ENCODE measurements at regions not wholly inside any gene's neighbourhood (a gene's known extent, or its start where the extent isn't known, plus 50 kb on each side); places are given as distances from the start of the nearest gene placed in this dataset.

GRCh38 chr4:100799761-100800539 is 282.1 kb upstream of the EMCN start:
- Histone ChIP-seq H3K4me1 (ENCODE audit: control insufficient read depth, insufficient read depth, low read length) (no peaks in the 10 kb centered on the region), H3K27ac (ENCODE audit: extremely low read depth, low read depth, low read length) (no peak overlapping the region), H3K36me3 (ENCODE audit: control insufficient read depth in 2 of 2, insufficient read depth in 1 of 2, low read length in 2 of 2) (no peaks in the 10 kb centered on the region), H3K9me3 (ENCODE audit: control insufficient read depth, insufficient read depth, low read depth, low read length) (no peaks in the 10 kb centered on the region), H3K4me3 (ENCODE audit: low read depth, low read length) (no peak overlapping the region)
- CTCF ChIA-PET, result no interaction called here
- POLR2A ChIA-PET, result no interaction called here
- no peak for TF ChIP-seq HOXC10 (CRISPR knock-in tag; IDR thresholded peaks at IDR 0.05)
- no peak for TF ChIP-seq ZNF335 (tag by site-specific recombination; conservative IDR thresholded peaks at IDR 0.05)
- no peak for TF ChIP-seq REPIN1 (tag by site-specific recombination; IDR thresholded peaks at IDR 0.05; ENCODE audit: low read depth)
- no peak for TF ChIP-seq TCF7L2 (IDR thresholded peaks at IDR 0.05; ENCODE audit: borderline replicate concordance, low read depth, low read length)
- TF ChIP-seq YY2 (tag by site-specific recombination; IDR thresholded peaks at IDR 0.05), result no peak
- no peak for TF ChIP-seq ZNF223 (tag by site-specific recombination; IDR thresholded peaks at IDR 0.05)
- no peak for TF ChIP-seq ZNF221 (tag by site-specific recombination; IDR thresholded peaks at IDR 0.05; ENCODE audit: borderline replicate concordance)
- TF ChIP-seq ZNF280C (tag by site-specific recombination; IDR thresholded peaks at IDR 0.05), result no peak
- no peak for TF ChIP-seq ZBTB7A (tag by site-specific recombination; IDR thresholded peaks at IDR 0.05; ENCODE audit: low read depth)
- no peak for TF ChIP-seq ZNF704 (tag by site-specific recombination; IDR thresholded peaks at IDR 0.05)
- no peak for TF ChIP-seq PRDM6 (tag by site-specific recombination; IDR thresholded peaks at IDR 0.05)

GRCh38 chr4:100797791-100798190 is 280.0 kb upstream of the EMCN start:
- TF ChIP-seq KLF8 (tag by site-specific recombination; IDR thresholded peaks at IDR 0.05), result no peak
- TF ChIP-seq ZBTB17 (tag by site-specific recombination; IDR thresholded peaks at IDR 0.05), result no peak
- no peak for TF ChIP-seq MEIS1 (CRISPR knock-in tag; IDR thresholded peaks at IDR 0.05; ENCODE audit: borderline replicate concordance)
- no peak for TF ChIP-seq HOXD13 (CRISPR knock-in tag; IDR thresholded peaks at IDR 0.05; ENCODE audit: borderline replicate concordance)
- TF ChIP-seq ZNF184 (tag by site-specific recombination; IDR thresholded peaks at IDR 0.05), result no peak
- TF ChIP-seq ZNF423 (tag by site-specific recombination; IDR thresholded peaks at IDR 0.05), result no peak
- no peak for TF ChIP-seq ZNF596 (tag by site-specific recombination; IDR thresholded peaks at IDR 0.05)
- TF ChIP-seq ZFHX2 (tag by site-specific recombination; conservative IDR thresholded peaks at IDR 0.05), result no peak
- TF ChIP-seq ZNF561 (tag by site-specific recombination; IDR thresholded peaks at IDR 0.05; ENCODE audit: borderline replicate concordance), result no peak
- TF ChIP-seq ZNF707 (tag by site-specific recombination; IDR thresholded peaks at IDR 0.05), result no peak
- TF ChIP-seq ZBTB26 (tag by site-specific recombination; optimal IDR thresholded peaks at IDR 0.05), result no peak
- no peak for TF ChIP-seq HOXA7 (CRISPR knock-in tag; IDR thresholded peaks at IDR 0.05; ENCODE audit: borderline replicate concordance)
- no peak for TF ChIP-seq ZNF692 (tag by site-specific recombination; IDR thresholded peaks at IDR 0.05)
- no peak for TF ChIP-seq ZNF202 (tag by site-specific recombination; IDR thresholded peaks at IDR 0.05; ENCODE audit: borderline replicate concordance)
- no peak for TF ChIP-seq ZNF10 (tag by site-specific recombination; IDR thresholded peaks at IDR 0.05)
- TF ChIP-seq ZBTB20 (tag by site-specific recombination; IDR thresholded peaks at IDR 0.05), result no peak
- TF ChIP-seq ZNF501 (tag by site-specific recombination; IDR thresholded peaks at IDR 0.05), result no peak
- Histone ChIP-seq H3K4me3 (ENCODE audit: low read depth, low read length) (no peak overlapping the region), H3K27ac (ENCODE audit: extremely low read depth, low read depth, low read length) (no peak overlapping the region), H3K36me3 (ENCODE audit: control insufficient read depth in 2 of 2, insufficient read depth in 1 of 2, low read length in 2 of 2) (no peaks in the 10 kb centered on the region), H3K9me3 (ENCODE audit: control insufficient read depth, insufficient read depth, low read depth, low read length) (no peaks in the 10 kb centered on the region), H3K4me1 (ENCODE audit: control insufficient read depth, insufficient read depth, low read length) (no peaks in the 10 kb centered on the region)
- CTCF ChIA-PET, result no interaction called here
- POLR2A ChIA-PET, result no interaction called here

Measured in HEK293 (cell line).